Endothelial cell (in vitro differentiated cells): ENCODE measurements at regions not wholly inside any gene's neighbourhood (a gene's known extent, or its start where the extent isn't known, plus 50 kb on each side); places are given as distances from the start of the nearest gene placed in this dataset.

Experiments
- DNase-seq: peaks from one replicate; pipeline ENCODE4 v3.0.0; 2021; ENCODE audit warnings: low spot score
- H3K27ac Mint-ChIP-seq: one replicate; pipeline ENCODE4 v1.8.0; 2021; ENCODE audit warnings: mixed read lengths, inconsistent platforms; ENCODE audit not compliant: unreplicated experiment
- H3K27me3 Mint-ChIP-seq: one replicate; pipeline ENCODE4 v1.8.0; 2021; ENCODE audit warnings: mild to moderate bottlenecking, moderate library complexity, mixed read lengths, inconsistent platforms; ENCODE audit not compliant: unreplicated experiment
- H3K36me3 Mint-ChIP-seq: one replicate; pipeline ENCODE4 v1.8.0; 2021; ENCODE audit warnings: mild to moderate bottlenecking, low read depth, mixed read lengths, inconsistent platforms; ENCODE audit not compliant: unreplicated experiment
- H3K4me1 Mint-ChIP-seq: one replicate; pipeline ENCODE4 v1.8.0; 2021; ENCODE audit warnings: mild to moderate bottlenecking, mixed read lengths, inconsistent platforms; ENCODE audit not compliant: unreplicated experiment
- H3K4me3 Mint-ChIP-seq: one replicate; pipeline ENCODE4 v1.8.0; 2021; ENCODE audit warnings: mild to moderate bottlenecking, mixed read lengths, inconsistent platforms; ENCODE audit not compliant: unreplicated experiment
- H3K9me3 Mint-ChIP-seq: one replicate; pipeline ENCODE4 v1.8.0; 2021; ENCODE audit warnings: mixed read lengths, inconsistent platforms; ENCODE audit not compliant: unreplicated experiment
- TF ChIP-seq, protein P1 (sequence below): fragments of 200-600 bp; sonication (generic); IDR thresholded peaks from one replicate; pipeline ENCODE4 v1.5.0; 2021; ENCODE audit warnings: antibody characterized with exemption; ENCODE audit not compliant: unreplicated experiment

DNA sequence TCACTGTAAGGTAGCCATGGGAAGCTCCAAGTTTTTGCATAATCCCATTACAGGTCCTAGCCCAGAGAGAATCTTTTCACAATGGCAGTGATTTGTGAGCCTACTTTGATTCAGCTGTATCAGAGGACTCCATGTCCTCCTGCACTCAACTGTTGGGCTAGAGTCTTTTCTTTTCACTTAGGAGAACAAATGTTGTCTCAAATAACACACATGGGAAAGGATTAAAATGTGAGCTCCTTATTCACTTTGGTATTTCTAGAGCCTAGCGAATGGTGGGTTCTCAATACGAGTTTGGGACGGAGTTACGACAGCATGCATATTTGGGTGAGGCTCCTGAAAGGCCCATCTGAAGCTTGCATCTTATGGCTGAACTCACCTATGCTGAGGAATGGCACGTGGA, 183.5 kb upstream of the STEAP4 start:
- Mint-ChIP-seq H3K36me3 (no peaks in the 10 kb centered on the region), H3K27ac (no peak overlapping the region), H3K4me1 (peaks cover 7% of the 10 kb centered on the region), H3K4me3 (no peak overlapping the region), H3K27me3 (peaks cover 2% of the 10 kb centered on the region), H3K9me3 (no peaks in the 10 kb centered on the region)
- DNase-seq, result no peak
- TF ChIP-seq, protein P1, sequence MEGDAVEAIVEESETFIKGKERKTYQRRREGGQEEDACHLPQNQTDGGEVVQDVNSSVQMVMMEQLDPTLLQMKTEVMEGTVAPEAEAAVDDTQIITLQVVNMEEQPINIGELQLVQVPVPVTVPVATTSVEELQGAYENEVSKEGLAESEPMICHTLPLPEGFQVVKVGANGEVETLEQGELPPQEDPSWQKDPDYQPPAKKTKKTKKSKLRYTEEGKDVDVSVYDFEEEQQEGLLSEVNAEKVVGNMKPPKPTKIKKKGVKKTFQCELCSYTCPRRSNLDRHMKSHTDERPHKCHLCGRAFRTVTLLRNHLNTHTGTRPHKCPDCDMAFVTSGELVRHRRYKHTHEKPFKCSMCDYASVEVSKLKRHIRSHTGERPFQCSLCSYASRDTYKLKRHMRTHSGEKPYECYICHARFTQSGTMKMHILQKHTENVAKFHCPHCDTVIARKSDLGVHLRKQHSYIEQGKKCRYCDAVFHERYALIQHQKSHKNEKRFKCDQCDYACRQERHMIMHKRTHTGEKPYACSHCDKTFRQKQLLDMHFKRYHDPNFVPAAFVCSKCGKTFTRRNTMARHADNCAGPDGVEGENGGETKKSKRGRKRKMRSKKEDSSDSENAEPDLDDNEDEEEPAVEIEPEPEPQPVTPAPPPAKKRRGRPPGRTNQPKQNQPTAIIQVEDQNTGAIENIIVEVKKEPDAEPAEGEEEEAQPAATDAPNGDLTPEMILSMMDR, result no peak

DNA sequence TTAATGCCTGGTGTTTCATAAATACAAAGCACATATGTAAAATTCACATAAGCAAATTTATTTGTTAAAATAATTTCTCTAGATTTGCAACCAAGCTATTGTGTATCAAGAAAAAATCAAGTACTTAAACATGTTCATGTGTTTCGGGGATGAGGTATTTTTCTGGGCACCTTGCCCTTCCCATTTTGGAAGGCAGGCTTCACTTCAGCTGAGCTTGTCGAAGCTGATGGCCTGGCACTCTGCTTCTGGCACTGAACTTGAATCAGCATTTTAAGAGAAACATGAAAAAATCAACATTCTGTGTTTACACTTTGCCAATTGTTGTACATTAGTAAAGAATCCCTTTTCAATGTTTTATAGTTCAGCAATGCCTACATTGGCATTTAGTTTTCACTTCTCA, 179.1 kb upstream of the STEAP4 start:
- H3K4me1 Mint-ChIP-seq, result no peaks in the 10 kb centered on the region
- DNase-seq, result no peak
- H3K4me3 Mint-ChIP-seq, result no peak overlapping the region
- no peak overlapping the region for H3K27ac Mint-ChIP-seq
- H3K27me3 Mint-ChIP-seq, result peaks cover 2% of the 10 kb centered on the region
- H3K9me3 Mint-ChIP-seq, result no peaks in the 10 kb centered on the region
- H3K36me3 Mint-ChIP-seq, result no peaks in the 10 kb centered on the region
- TF ChIP-seq, protein P1, result no peak

DNA sequence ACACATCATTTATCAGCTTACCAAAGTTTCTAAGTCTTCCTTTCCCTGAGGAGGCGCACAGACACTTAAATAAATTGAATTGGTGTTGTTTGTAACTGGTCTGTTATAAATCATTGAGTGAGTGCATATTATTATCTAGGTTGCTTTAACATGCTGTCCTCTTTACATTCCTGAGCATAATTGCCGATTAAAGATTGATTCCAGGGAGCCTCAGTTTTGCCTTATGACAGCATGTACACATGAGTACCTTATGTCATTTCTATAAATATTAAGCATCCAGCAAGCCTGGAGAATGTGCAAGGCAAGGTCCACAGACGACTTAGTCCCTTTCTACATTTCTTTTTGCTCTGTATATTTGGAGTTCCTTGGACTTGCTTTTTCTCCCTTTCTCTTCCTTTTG, 177.9 kb upstream of the STEAP4 start:
- TF ChIP-seq, protein P1, result no peak
- Mint-ChIP-seq H3K27me3 (peaks cover under 1% of the 10 kb centered on the region), H3K27ac (no peak overlapping the region), H3K4me3 (no peak overlapping the region), H3K4me1 (no peaks in the 10 kb centered on the region), H3K36me3 (no peaks in the 10 kb centered on the region), H3K9me3 (no peaks in the 10 kb centered on the region)
- no peak for DNase-seq

DNA sequence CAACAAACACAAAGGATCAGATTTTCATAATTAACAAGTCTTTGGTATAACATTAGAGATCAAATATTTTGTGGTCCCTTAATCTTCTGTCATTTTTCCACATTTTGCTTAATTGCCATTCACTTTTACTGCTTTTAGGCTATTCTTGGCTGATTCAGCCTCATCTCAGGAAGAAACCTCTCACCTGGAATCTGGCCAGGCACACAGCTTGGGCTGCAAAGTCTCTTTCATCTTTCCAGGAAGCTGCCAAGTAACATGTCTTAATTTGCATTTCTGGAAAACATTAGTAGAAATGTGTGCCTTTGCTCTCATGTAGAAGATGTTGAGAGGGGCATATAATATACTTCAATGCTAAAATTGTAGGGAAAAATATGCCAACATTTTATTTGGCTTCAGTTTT, 174.2 kb upstream of the STEAP4 start:
- no peaks in the 10 kb centered on the region for H3K9me3 Mint-ChIP-seq
- DNase-seq, result no peak
- TF ChIP-seq, protein P1, result no peak
- no peaks in the 10 kb centered on the region for H3K27me3 Mint-ChIP-seq
- H3K4me3 Mint-ChIP-seq, result no peak overlapping the region
- peaks cover 7% of the 10 kb centered on the region for H3K4me1 Mint-ChIP-seq
- no peaks in the 10 kb centered on the region for H3K36me3 Mint-ChIP-seq
- no peak overlapping the region for H3K27ac Mint-ChIP-seq

DNA sequence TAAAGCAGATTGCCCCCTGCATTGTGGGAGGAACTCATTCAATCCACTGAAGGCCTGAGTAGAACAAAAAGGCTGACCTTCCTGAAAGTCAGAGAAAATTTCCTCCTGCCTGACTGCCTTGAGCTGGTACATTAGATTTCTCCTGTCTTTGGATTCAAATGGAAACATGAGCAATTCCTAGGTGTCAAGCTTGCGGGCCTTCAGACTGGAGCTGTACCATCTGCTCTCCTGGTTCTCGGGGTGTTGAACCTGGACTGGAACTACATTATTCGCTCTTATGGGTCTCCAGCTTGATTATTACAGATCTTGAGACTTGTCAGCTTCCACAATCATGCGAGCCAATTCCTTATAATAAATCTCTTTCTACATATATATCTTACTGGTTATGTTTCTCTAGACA, 173.6 kb upstream of the STEAP4 start:
- no peak overlapping the region for H3K27ac Mint-ChIP-seq
- H3K4me3 Mint-ChIP-seq, result no peak overlapping the region
- no peak for DNase-seq
- no peaks in the 10 kb centered on the region for H3K36me3 Mint-ChIP-seq
- peaks cover 7% of the 10 kb centered on the region for H3K4me1 Mint-ChIP-seq
- TF ChIP-seq, protein P1, result no peak
- H3K9me3 Mint-ChIP-seq, result no peaks in the 10 kb centered on the region
- H3K27me3 Mint-ChIP-seq, result no peaks in the 10 kb centered on the region
